ENCODE measurements at regions not wholly inside any gene's neighbourhood (a gene's known extent, or its start where the extent isn't known, plus 50 kb on each side); places are given as distances from the start of the nearest gene placed in this dataset.

DNA sequence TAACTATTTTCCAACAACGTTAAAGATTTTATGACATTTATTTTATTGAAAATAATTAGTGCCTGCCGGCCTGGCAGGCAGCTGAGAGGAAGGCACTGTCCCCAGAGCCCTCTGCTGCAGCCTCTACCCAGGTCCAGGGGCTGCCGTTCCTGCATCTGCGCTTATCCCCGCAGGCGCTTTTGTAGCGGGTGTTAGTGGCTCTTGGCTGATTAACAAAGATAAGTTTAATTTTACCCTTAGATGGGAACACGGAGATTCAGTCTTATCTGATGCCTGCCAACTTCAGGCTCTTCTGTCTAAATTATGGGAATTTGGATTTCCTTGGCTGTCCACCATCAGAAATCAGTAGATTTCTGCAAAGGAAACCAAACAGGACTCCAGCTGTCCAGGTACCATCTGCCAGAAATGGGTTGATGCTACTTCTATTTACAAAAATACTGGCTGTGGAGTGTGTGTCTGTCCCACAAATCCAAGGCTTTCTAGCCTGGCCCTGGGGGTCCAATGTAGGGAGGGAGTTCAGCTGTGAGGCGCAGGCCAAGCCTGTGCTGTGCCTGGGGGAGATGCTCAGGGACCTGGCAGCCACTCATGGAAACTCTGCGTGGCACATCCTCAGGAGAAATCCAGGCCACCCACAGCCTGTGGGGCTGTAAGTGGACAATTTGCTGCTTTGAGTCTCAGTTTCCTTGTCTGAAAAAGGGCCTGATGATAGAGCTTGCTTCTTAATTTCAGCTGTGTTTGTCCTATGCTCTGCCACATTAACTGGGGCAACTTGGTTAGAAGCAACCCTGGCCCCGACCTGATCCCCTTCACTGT, 62.0 kb upstream of the IGFBP3 start:
- no peak overlapping the region for H3K27ac ChIP-seq
- no peak overlapping the region for H3K4me3 ChIP-seq (replicated peaks in 1 of 3)
- TF ChIP-seq, protein P1, sequence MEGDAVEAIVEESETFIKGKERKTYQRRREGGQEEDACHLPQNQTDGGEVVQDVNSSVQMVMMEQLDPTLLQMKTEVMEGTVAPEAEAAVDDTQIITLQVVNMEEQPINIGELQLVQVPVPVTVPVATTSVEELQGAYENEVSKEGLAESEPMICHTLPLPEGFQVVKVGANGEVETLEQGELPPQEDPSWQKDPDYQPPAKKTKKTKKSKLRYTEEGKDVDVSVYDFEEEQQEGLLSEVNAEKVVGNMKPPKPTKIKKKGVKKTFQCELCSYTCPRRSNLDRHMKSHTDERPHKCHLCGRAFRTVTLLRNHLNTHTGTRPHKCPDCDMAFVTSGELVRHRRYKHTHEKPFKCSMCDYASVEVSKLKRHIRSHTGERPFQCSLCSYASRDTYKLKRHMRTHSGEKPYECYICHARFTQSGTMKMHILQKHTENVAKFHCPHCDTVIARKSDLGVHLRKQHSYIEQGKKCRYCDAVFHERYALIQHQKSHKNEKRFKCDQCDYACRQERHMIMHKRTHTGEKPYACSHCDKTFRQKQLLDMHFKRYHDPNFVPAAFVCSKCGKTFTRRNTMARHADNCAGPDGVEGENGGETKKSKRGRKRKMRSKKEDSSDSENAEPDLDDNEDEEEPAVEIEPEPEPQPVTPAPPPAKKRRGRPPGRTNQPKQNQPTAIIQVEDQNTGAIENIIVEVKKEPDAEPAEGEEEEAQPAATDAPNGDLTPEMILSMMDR (IDR thresholded peaks at IDR 0.05) = no peak
- TF ChIP-seq POLR2A (IDR thresholded peaks at IDR 0.05) = no peak
- WGBS, 2 donors = 67 to 85% methylated on average over 11 of the region's 11 CpGs
- peaks cover 7 to 20% of the 10 kb centered on the region in 2 donors for H3K4me1 ChIP-seq
- no peaks in the 10 kb centered on the region for H3K36me3 ChIP-seq
- H3K27me3 ChIP-seq = no peaks in the 10 kb centered on the region
- no peak for DNase-seq
- intact Hi-C loops (cut with DNase I) = no loop called here
- no peaks in the 10 kb centered on the region for H3K9me3 ChIP-seq

DNA sequence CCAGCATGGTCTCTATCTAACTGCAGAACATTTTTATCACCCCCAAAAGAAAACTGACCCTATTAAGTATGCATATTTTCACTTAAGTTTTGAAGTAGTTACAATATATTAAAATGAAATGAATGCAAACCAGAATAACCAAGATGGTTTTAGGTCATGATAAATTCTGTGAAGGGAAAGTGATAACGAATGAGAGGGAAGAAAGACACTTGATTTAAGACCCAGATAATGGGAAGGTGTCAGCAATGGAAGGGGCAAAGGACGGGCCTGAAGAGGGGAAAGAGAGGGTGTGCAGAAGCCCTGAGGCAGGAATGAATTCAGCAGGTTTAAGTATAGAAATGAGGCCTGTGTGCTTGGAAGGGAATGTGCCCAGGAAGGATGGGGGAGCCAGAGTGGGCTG, 61.1 kb upstream of the IGFBP3 start:
- H3K9me3 ChIP-seq = no peaks in the 10 kb centered on the region
- 90 to 95% methylated on average over 2 of the region's 2 CpGs for WGBS, 2 donors
- no peak overlapping the region for H3K27ac ChIP-seq
- H3K36me3 ChIP-seq = no peaks in the 10 kb centered on the region
- TF ChIP-seq, protein P1 (IDR thresholded peaks at IDR 0.05) = no peak
- TF ChIP-seq POLR2A (IDR thresholded peaks at IDR 0.05) = no peak
- DNase-seq = no peak
- H3K4me1 ChIP-seq = peaks cover 13 to 30% of the 10 kb centered on the region in 2 donors
- no peak overlapping the region for H3K4me3 ChIP-seq (replicated peaks in 1 of 3)
- intact Hi-C loops (cut with DNase I) = no loop called here
- H3K27me3 ChIP-seq = no peaks in the 10 kb centered on the region

DNA sequence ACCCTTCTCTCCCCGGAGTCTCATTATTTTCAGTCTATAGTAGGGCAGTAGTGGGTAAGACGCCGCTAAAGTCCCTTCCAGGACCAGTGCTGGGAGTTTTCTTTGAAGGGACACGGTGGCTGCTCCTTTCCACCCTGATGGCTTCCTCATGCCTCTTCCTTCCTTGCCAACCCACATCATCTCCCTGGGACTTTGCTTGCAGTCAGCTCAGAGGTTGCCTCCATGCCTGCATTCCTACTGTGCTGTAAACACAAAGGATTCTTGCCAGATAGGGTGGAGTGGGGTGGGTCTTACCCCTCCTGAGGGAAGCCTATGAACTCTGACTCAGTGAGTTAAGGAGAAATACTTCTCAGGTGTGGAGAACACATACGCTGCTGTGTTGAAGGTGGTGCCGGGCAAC, 59.9 kb upstream of the IGFBP3 start:
- TF ChIP-seq, protein P1 (IDR thresholded peaks at IDR 0.05) = no peak
- no peak for TF ChIP-seq POLR2A (IDR thresholded peaks at IDR 0.05)
- 76 to 83% methylated on average over 6 of the region's 6 CpGs for WGBS, 2 donors
- intact Hi-C loops (cut with DNase I) = no loop called here
- H3K4me3 ChIP-seq (replicated peaks in 1 of 3) = no peak overlapping the region
- no peaks in the 10 kb centered on the region for H3K36me3 ChIP-seq
- H3K4me1 ChIP-seq = peaks cover 13 to 30% of the 10 kb centered on the region in 2 donors
- no peak overlapping the region for H3K27ac ChIP-seq
- no peaks in the 10 kb centered on the region for H3K9me3 ChIP-seq
- peak in 1 of 2 donors; percentile 27 for DNase-seq
- no peaks in the 10 kb centered on the region for H3K27me3 ChIP-seq

DNA sequence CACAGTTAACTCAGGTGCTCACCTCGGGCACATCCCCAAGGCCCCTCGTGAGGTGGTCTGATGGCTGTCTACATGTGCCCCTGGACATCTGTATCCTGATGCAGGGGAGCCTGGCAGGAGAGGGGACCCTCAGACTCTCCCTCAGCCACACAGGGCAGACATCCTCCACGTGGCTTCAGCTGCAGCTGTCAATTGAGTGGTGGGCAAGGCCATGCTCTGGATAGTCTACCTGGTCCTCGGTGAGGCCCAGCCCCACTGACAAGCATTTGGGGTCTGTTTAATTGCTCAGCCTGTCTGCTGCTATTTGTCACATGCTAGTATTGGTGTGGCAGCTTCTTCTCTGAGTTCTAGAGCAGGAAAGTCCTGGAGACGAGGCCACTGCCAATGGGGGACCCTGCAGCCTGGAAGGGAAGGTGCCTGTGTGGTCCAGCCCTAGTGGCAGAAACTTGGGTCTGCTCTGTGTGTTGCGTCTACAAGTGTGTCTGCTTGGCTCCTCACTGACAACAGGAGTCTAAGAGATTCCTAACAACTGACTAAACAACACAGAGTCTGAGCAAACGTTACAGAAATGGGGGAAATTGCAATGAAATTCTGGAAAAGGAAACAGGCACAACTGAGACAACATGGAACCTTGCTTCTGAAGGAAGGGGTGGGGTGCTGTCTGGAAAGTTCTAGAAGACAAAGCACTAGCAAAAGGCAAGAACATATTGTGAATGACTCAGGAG, 59.3 kb upstream of the IGFBP3 start:
- Histone ChIP-seq H3K36me3 (no peaks in the 10 kb centered on the region), H3K27me3 (no peaks in the 10 kb centered on the region), H3K4me3 (replicated peaks in 1 of 3) (no peak overlapping the region), H3K4me1 (peaks cover 13 to 30% of the 10 kb centered on the region in 2 donors), H3K9me3 (no peaks in the 10 kb centered on the region), H3K27ac (no peak overlapping the region)
- 81 to 85% methylated on average over 6 of the region's 7 CpGs for WGBS, 2 donors
- intact Hi-C loops (cut with DNase I) = no loop called here
- no peak for TF ChIP-seq POLR2A (IDR thresholded peaks at IDR 0.05)
- TF ChIP-seq, protein P1 (IDR thresholded peaks at IDR 0.05) = no peak
- DNase-seq = no peak

Measured in thyroid gland (tissue), 4 donors.